NCI-H526 (cell line): ENCODE measurements at regions not wholly inside any gene's neighbourhood (a gene's known extent, or its start where the extent isn't known, plus 50 kb on each side); places are given as distances from the start of the nearest gene placed in this dataset.

ENCODE experiments used
- DNase-seq, 2 experiments: peaks; one replicate each; lab custom pipeline; 2025; lab: John Stamatoyannopoulos, UW

- no peak for DNase-seq
These were observed 231.7 kb upstream of the CDH12 start for GRCh38 chr5:23084815-23085214.

- DNase-seq, result no peak
These were observed 219.0 kb upstream of the CDH12 start for GRCh38 chr5:23072179-23072578.

GRCh38 chr5:23071682-23072081 is 218.5 kb upstream of the CDH12 start:
- no peak for DNase-seq

- no peak for DNase-seq
These were observed 211.6 kb upstream of the CDH12 start for GRCh38 chr5:23064710-23065109.

GRCh38 chr5:23053846-23054245 is 200.7 kb upstream of the CDH12 start:
- DNase-seq, result no peak

GRCh38 chr5:23042226-23042625 is 189.1 kb upstream of the CDH12 start:
- DNase-seq, result no peak

GRCh38 chr5:23035555-23036090 is 182.5 kb upstream of the CDH12 start:
- no peak for DNase-seq

- DNase-seq, result no peak
These were observed 180.7 kb upstream of the CDH12 start for GRCh38 chr5:23033864-23034263.

- no peak for DNase-seq
These were observed 176.1 kb upstream of the CDH12 start for GRCh38 chr5:23029290-23029689.

- no peak for DNase-seq
These were observed 175.4 kb upstream of the CDH12 start for GRCh38 chr5:23028445-23029021.

- DNase-seq, result no peak
These were observed 174.7 kb upstream of the CDH12 start for GRCh38 chr5:23027830-23028229.

- no peak for DNase-seq
These were observed 174.2 kb upstream of the CDH12 start for GRCh38 chr5:23027331-23027730.

- DNase-seq, result no peak
These were observed 173.4 kb upstream of the CDH12 start for GRCh38 chr5:23026252-23027170.

GRCh38 chr5:23025629-23026233 is 172.6 kb upstream of the CDH12 start:
- DNase-seq, result no peak

GRCh38 chr5:23024470-23024869 is 171.3 kb upstream of the CDH12 start:
- DNase-seq, result no peak

GRCh38 chr5:23014825-23015224 is 161.7 kb upstream of the CDH12 start:
- no peak for DNase-seq

- no peak for DNase-seq
These were observed 161.1 kb upstream of the CDH12 start for GRCh38 chr5:23014266-23014665.

GRCh38 chr5:23013395-23013998 is 160.4 kb upstream of the CDH12 start:
- DNase-seq, result no peak

GRCh38 chr5:23012842-23013241 is 159.7 kb upstream of the CDH12 start:
- DNase-seq, result no peak

- DNase-seq, result no peak
These were observed 154.6 kb upstream of the CDH12 start for GRCh38 chr5:23007762-23008161.

GRCh38 chr5:23007236-23007635 is 154.1 kb upstream of the CDH12 start:
- no peak for DNase-seq

GRCh38 chr5:23001120-23001519 is 148.0 kb upstream of the CDH12 start:
- no peak for DNase-seq
